OCI-LY3 (cell line): ENCODE measurements at regions not wholly inside any gene's neighbourhood (a gene's known extent, or its start where the extent isn't known, plus 50 kb on each side); places are given as distances from the start of the nearest gene placed in this dataset.

Source experiments
- H2AFZ ChIP-seq: fragments of 200-600, 300-600 bp; shearing (Covaris generic); 2 replicates; pipeline ENCODE4 v1.6.0; 2014; ENCODE audit warnings: antibody characterized with exemption, low read depth, low read length
- H3K27ac ChIP-seq: fragments of 200-600, 300-600 bp; sonication (generic); 2 replicates; pipeline ENCODE4 v1.5.1; 2014; ENCODE audit warnings: mild to moderate bottlenecking, low read length, moderate library complexity, mixed read lengths
- H3K27me3 ChIP-seq: fragments of 200-600, 300-600 bp; sonication (generic); 2 replicates; pipeline ENCODE4 v1.6.1; 2014; ENCODE audit warnings: low read depth, low read length, mixed read lengths
- H3K36me3 ChIP-seq: fragments of 200-600, 300-600 bp; sonication (generic); replicated peaks from 2 replicates; pipeline ENCODE3; 2014; ENCODE audit warnings: low read depth, low read length, mixed read lengths
- H3K4me1 ChIP-seq: fragments of 300-600, 200-600 bp; sonication (generic); 2 replicates; pipeline ENCODE4 v1.6.1; 2014; ENCODE audit warnings: low read length, mixed read lengths
- H3K4me2 ChIP-seq: fragments of 200-600, 300-600 bp; sonication (generic); 2 replicates; pipeline ENCODE4 v1.6.1; 2014; ENCODE audit warnings: low read length, mixed read lengths
- H3K4me3 ChIP-seq: fragments of 300-600, 200-600 bp; sonication (generic); 2 replicates; pipeline ENCODE4 v1.5.1; 2014; ENCODE audit warnings: antibody characterized with exemption, mild to moderate bottlenecking, low read length, moderate library complexity
- H3K79me2 ChIP-seq: fragments of 300-600, 200-600 bp; shearing (Covaris generic); 2 replicates; pipeline ENCODE4 v1.6.1; 2014; ENCODE audit warnings: mild to moderate bottlenecking, low read length, mixed read lengths
- H3K9ac ChIP-seq: fragments of 300-600, 200-600 bp; shearing (Covaris generic); 2 replicates; pipeline ENCODE4 v1.6.0; 2014; ENCODE audit warnings: mild to moderate bottlenecking, low read length, moderate library complexity
- H3K9me3 ChIP-seq: fragments of 200-600, 300-600 bp; shearing (Covaris generic); 2 replicates; pipeline ENCODE4 v1.6.1; 2014; ENCODE audit warnings: low read length, mixed read lengths; ENCODE audit not compliant: insufficient read depth
- H4K20me1 ChIP-seq: fragments of 200-600, 300-600 bp; sonication (generic); 2 replicates; pipeline ENCODE4 v1.6.1; 2016; ENCODE audit warnings: low read length, mixed read lengths; ENCODE audit not compliant: insufficient read depth
- CTCF ChIP-seq: fragments of 200-600, 300-600 bp; sonication (generic); IDR thresholded peaks from 2 replicates; pipeline ENCODE4 v1.5.1; 2014; ENCODE audit warnings: antibody characterized with exemption, low read length, low read depth
- EZH2phosphoT487 ChIP-seq: fragments of 200-600 bp; shearing (Covaris generic); IDR thresholded peaks from 2 replicates; pipeline ENCODE4 v1.6.1; 2018; ENCODE audit warnings: antibody characterized with exemption, mixed run types, low read depth

GRCh38 chr5:123916345-123917121 lies 404.6 kb downstream of the CSNK1G3 start:
- H3K4me1 ChIP-seq: no peaks in the 10 kb centered on the region
- H3K4me3 ChIP-seq: no peak overlapping the region
- no peak overlapping the region for H3K4me2 ChIP-seq
- H3K27me3 ChIP-seq: no peaks in the 10 kb centered on the region
- TF ChIP-seq EZH2phosphoT487 (no peak), CTCF (no peak)
- no peaks in the 10 kb centered on the region for H3K36me3 ChIP-seq
- no peaks in the 10 kb centered on the region for H4K20me1 ChIP-seq
- no peak overlapping the region for H3K27ac ChIP-seq
- H3K79me2 ChIP-seq: no peaks in the 10 kb centered on the region
- 0 out of 2 replicates have a peak overlapping the region, but pooled peaks have one; percentile 13 for H2AFZ ChIP-seq
- no peak overlapping the region for H3K9ac ChIP-seq
- H3K9me3 ChIP-seq: no peaks in the 10 kb centered on the region

- no peaks in the 10 kb centered on the region for H3K27me3 ChIP-seq
- H3K4me1 ChIP-seq: no peaks in the 10 kb centered on the region
- H3K36me3 ChIP-seq: no peaks in the 10 kb centered on the region
- H3K79me2 ChIP-seq: no peaks in the 10 kb centered on the region
- no peak overlapping the region for H3K9ac ChIP-seq
- H3K9me3 ChIP-seq: no peaks in the 10 kb centered on the region
- H3K4me2 ChIP-seq: no peak overlapping the region
- no peak overlapping the region for H3K27ac ChIP-seq
- TF ChIP-seq EZH2phosphoT487 (no peak), CTCF (no peak)
- H2AFZ ChIP-seq: no peak overlapping the region
- H3K4me3 ChIP-seq: no peak overlapping the region
- H4K20me1 ChIP-seq: no peaks in the 10 kb centered on the region
Observed at GRCh38 chr5:123914333-123914732, 402.4 kb downstream of the CSNK1G3 start.

GRCh38 chr5:123907349-123907748 lies 395.4 kb downstream of the CSNK1G3 start:
- TF ChIP-seq EZH2phosphoT487: no peak
- no peak for TF ChIP-seq CTCF
- Histone ChIP-seq H3K79me2 (no peaks in the 10 kb centered on the region), H3K4me1 (peaks cover 46% of the 10 kb centered on the region), H3K27me3 (no peaks in the 10 kb centered on the region), H3K36me3 (peaks cover 7% of the 10 kb centered on the region), H4K20me1 (no peaks in the 10 kb centered on the region), H3K9me3 (no peaks in the 10 kb centered on the region), H3K4me2 (peak overlapping the region; percentile 68), H2AFZ (no peak overlapping the region), H3K4me3 (peak overlapping the region; percentile 59), H3K27ac (peak overlapping the region; percentile 93), H3K9ac (peak overlapping the region; percentile 53)

- no peaks in the 10 kb centered on the region for H4K20me1 ChIP-seq
- H3K9ac ChIP-seq: peak overlapping the region; percentile 53
- H3K79me2 ChIP-seq: no peaks in the 10 kb centered on the region
- peaks cover 7% of the 10 kb centered on the region for H3K36me3 ChIP-seq
- no peaks in the 10 kb centered on the region for H3K27me3 ChIP-seq
- H3K4me1 ChIP-seq: peaks cover 46% of the 10 kb centered on the region
- H3K4me3 ChIP-seq: peak overlapping the region; percentile 59
- no peak overlapping the region for H2AFZ ChIP-seq
- peak overlapping the region; percentile 93 for H3K27ac ChIP-seq
- TF ChIP-seq EZH2phosphoT487 (no peak), CTCF (no peak)
- no peaks in the 10 kb centered on the region for H3K9me3 ChIP-seq
- peak overlapping the region; percentile 68 for H3K4me2 ChIP-seq
Observed at GRCh38 chr5:123906698-123907295, 394.8 kb downstream of the CSNK1G3 start.
